ENCODE measurements at regions not wholly inside any gene's neighbourhood (a gene's known extent, or its start where the extent isn't known, plus 50 kb on each side); places are given as distances from the start of the nearest gene placed in this dataset.

DNA sequence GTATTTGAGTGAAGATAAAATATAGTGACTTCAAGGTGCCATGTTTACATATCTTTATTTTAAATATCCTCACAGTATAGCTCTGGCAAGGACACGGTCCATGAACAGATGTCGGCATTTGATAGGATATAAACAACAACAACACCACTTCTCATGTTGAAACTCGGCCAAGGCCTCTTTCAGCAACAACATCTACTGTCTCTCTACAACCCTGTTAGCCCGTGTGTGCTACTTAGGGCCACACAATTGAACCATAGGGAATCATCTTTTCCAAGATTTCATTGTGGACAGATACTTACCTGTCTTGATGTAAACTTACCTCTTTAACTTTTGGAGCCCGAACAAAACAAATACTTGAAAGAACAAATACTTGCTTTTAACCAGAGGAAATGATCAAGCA, 168.7 kb upstream of the SSTR1 start:
- TF ChIP-seq, protein P1, sequence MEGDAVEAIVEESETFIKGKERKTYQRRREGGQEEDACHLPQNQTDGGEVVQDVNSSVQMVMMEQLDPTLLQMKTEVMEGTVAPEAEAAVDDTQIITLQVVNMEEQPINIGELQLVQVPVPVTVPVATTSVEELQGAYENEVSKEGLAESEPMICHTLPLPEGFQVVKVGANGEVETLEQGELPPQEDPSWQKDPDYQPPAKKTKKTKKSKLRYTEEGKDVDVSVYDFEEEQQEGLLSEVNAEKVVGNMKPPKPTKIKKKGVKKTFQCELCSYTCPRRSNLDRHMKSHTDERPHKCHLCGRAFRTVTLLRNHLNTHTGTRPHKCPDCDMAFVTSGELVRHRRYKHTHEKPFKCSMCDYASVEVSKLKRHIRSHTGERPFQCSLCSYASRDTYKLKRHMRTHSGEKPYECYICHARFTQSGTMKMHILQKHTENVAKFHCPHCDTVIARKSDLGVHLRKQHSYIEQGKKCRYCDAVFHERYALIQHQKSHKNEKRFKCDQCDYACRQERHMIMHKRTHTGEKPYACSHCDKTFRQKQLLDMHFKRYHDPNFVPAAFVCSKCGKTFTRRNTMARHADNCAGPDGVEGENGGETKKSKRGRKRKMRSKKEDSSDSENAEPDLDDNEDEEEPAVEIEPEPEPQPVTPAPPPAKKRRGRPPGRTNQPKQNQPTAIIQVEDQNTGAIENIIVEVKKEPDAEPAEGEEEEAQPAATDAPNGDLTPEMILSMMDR (IDR thresholded peaks at IDR 0.05; ENCODE audit: insufficient read depth, low read length, poor library complexity, severe bottlenecking) = no peak
- TF ChIP-seq EZH2phosphoT487 (conservative IDR thresholded peaks at IDR 0.05; ENCODE audit: low read length) = no peak
